ENCODE measurements at regions not wholly inside any gene's neighbourhood (a gene's known extent, or its start where the extent isn't known, plus 50 kb on each side); places are given as distances from the start of the nearest gene placed in this dataset.

- POLR2A ChIA-PET (ENCODE audit: low non-redundant PET) = no interaction called here
- no peak overlapping the region for H3K27ac ChIP-seq
- TF ChIP-seq CTCF (conservative IDR thresholded peaks at IDR 0.05; ENCODE audit: low read depth) = no peak
- no peak for DNase-seq (ENCODE audit: low spot score)
- CTCF ChIA-PET = no interaction called here
Measured at GRCh38 chr5:40364441-40364840, 315.3 kb upstream of the PTGER4 start.

GRCh38 chr5:40361378-40361777, 318.3 kb upstream of the PTGER4 start:
- DNase-seq (ENCODE audit: low spot score) = no peak
- ChIA-PET POLR2A (ENCODE audit: low non-redundant PET) (no interaction called here), CTCF (no interaction called here)
- TF ChIP-seq CTCF (conservative IDR thresholded peaks at IDR 0.05; ENCODE audit: low read depth) = no peak
- no peak overlapping the region for H3K27ac ChIP-seq

GRCh38 chr5:40360685-40361084, 319.0 kb upstream of the PTGER4 start:
- POLR2A ChIA-PET (ENCODE audit: low non-redundant PET) = no interaction called here

GRCh38 chr5:40359832-40360231, 319.9 kb upstream of the PTGER4 start:
- TF ChIP-seq CTCF (conservative IDR thresholded peaks at IDR 0.05; ENCODE audit: low read depth) = no peak
- no peak overlapping the region for H3K27ac ChIP-seq
- CTCF ChIA-PET = interaction anchor here (0.7 kb wide), 2 partner anchors 11 to 318 kb away, joined by 3 to 4 read pairs; no protein-coding TSS in a partner anchor
- DNase-seq (ENCODE audit: low spot score) = no peak
- POLR2A ChIA-PET (ENCODE audit: low non-redundant PET) = no interaction called here

More at GRCh38 chr5:40360685-40361084, 319.0 kb upstream of the PTGER4 start:
- no peak for DNase-seq (ENCODE audit: low spot score)
- H3K27ac ChIP-seq = no peak overlapping the region
- CTCF ChIA-PET = interaction anchor here (0.7 kb wide), 1 partner anchor 11 kb away, joined by 4 read pairs; no protein-coding TSS in a partner anchor
- TF ChIP-seq CTCF (conservative IDR thresholded peaks at IDR 0.05; ENCODE audit: low read depth) = no peak

GRCh38 chr5:40359093-40359492, 320.6 kb upstream of the PTGER4 start:
- TF ChIP-seq CTCF (conservative IDR thresholded peaks at IDR 0.05; ENCODE audit: low read depth) = no peak

GRCh38 chr5:40356248-40356647, 323.5 kb upstream of the PTGER4 start:
- no peak for DNase-seq (ENCODE audit: low spot score)
- ChIA-PET POLR2A (ENCODE audit: low non-redundant PET) (no interaction called here), CTCF (no interaction called here)
- no peak overlapping the region for H3K27ac ChIP-seq
- TF ChIP-seq CTCF (conservative IDR thresholded peaks at IDR 0.05; ENCODE audit: low read depth) = no peak

More at GRCh38 chr5:40359093-40359492, 320.6 kb upstream of the PTGER4 start:
- H3K27ac ChIP-seq = no peak overlapping the region
- DNase-seq (ENCODE audit: low spot score) = no peak
- ChIA-PET CTCF (no interaction called here), POLR2A (ENCODE audit: low non-redundant PET) (no interaction called here)

GRCh38 chr5:40355846-40356245, 323.9 kb upstream of the PTGER4 start:
- POLR2A ChIA-PET (ENCODE audit: low non-redundant PET) = no interaction called here
- CTCF ChIA-PET = no interaction called here

More at GRCh38 chr5:40355846-40356245, 323.9 kb upstream of the PTGER4 start:
- TF ChIP-seq CTCF (conservative IDR thresholded peaks at IDR 0.05; ENCODE audit: low read depth) = no peak
- no peak overlapping the region for H3K27ac ChIP-seq
- DNase-seq (ENCODE audit: low spot score) = no peak
